ENCODE measurements at regions not wholly inside any gene's neighbourhood (a gene's known extent, or its start where the extent isn't known, plus 50 kb on each side); places are given as distances from the start of the nearest gene placed in this dataset.

DNA sequence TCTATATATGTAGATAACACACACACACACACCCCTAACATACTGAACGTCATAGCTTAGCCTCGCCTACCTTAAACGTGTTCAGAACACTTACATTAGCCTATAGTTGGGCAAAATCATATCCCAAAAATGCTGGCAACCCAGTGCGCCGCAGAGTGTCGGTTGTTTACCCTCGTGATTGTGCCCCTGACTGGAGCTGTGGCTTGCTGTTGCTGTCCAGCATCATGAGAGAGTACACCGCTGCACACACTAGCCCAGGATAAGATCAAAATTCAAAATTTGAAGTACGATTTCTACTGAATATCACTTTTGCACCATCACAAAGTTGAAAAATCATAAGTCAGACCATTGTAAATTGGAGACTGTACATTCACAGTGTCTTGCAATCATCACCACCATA is 73.1 kb upstream of the COG2 start:
- no peak for ATAC-seq
- no peak for TF ChIP-seq ZNF70 (CRISPR knock-in tag; IDR thresholded peaks at IDR 0.05)
- TF ChIP-seq, protein P1, sequence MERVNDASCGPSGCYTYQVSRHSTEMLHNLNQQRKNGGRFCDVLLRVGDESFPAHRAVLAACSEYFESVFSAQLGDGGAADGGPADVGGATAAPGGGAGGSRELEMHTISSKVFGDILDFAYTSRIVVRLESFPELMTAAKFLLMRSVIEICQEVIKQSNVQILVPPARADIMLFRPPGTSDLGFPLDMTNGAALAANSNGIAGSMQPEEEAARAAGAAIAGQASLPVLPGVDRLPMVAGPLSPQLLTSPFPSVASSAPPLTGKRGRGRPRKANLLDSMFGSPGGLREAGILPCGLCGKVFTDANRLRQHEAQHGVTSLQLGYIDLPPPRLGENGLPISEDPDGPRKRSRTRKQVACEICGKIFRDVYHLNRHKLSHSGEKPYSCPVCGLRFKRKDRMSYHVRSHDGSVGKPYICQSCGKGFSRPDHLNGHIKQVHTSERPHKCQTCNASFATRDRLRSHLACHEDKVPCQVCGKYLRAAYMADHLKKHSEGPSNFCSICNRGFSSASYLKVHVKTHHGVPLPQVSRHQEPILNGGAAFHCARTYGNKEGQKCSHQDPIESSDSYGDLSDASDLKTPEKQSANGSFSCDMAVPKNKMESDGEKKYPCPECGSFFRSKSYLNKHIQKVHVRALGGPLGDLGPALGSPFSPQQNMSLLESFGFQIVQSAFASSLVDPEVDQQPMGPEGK (CRISPR knock-in tag; IDR thresholded peaks at IDR 0.05; ENCODE audit: borderline replicate concordance): no peak
- no peak for TF ChIP-seq ZNF8 (CRISPR knock-in tag; IDR thresholded peaks at IDR 0.05)
- TF ChIP-seq TCF4 (CRISPR knock-in tag; IDR thresholded peaks at IDR 0.05; ENCODE audit: borderline replicate concordance): no peak
- TF ChIP-seq ZNF565 (CRISPR knock-in tag; conservative IDR thresholded peaks at IDR 0.05; ENCODE audit: low read depth): no peak
- TF ChIP-seq TOX (CRISPR knock-in tag; IDR thresholded peaks at IDR 0.05; ENCODE audit: borderline replicate concordance): no peak
- TF ChIP-seq SNAI2 (CRISPR knock-in tag; IDR thresholded peaks at IDR 0.05): no peak
- TF ChIP-seq CREB5 (CRISPR knock-in tag; IDR thresholded peaks at IDR 0.05; ENCODE audit: low read depth): no peak
- TF ChIP-seq CSDC2 (CRISPR knock-in tag; IDR thresholded peaks at IDR 0.05): no peak
- TF ChIP-seq BACH2 (CRISPR knock-in tag; IDR thresholded peaks at IDR 0.05; ENCODE audit: borderline replicate concordance): no peak
- TF ChIP-seq ZFP30 (CRISPR knock-in tag; IDR thresholded peaks at IDR 0.05): no peak
- no peak for TF ChIP-seq ARNTL (CRISPR knock-in tag; IDR thresholded peaks at IDR 0.05; ENCODE audit: borderline replicate concordance, low read depth)
- no peak for TF ChIP-seq RARB (CRISPR knock-in tag; IDR thresholded peaks at IDR 0.05)

DNA sequence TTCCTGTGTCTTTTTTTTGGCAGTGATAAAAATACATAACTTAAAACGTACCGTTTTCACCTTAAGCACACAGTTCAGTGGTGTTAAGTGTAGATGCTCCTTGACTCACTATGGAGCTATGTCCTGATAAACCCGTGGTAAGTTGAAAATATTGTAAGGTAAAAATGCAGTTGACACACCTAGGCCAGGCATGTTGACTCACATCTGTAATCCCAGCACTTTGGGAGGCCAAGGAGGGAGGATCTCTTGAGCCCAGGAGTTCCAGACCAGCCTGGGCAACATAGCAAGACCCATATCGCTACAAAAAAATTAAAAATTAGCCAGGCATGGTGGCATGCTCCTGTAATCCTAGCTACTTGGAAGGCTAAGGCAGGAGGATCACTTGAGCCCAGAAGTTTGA is 73.6 kb upstream of the COG2 start:
- ATAC-seq: no peak

GRCh38 chr1:230568008-230568407 is 74.3 kb upstream of the COG2 start:
- TF ChIP-seq CSDC2 (CRISPR knock-in tag; IDR thresholded peaks at IDR 0.05): no peak
- no peak for TF ChIP-seq TOX (CRISPR knock-in tag; IDR thresholded peaks at IDR 0.05; ENCODE audit: borderline replicate concordance)
- TF ChIP-seq TCF4 (CRISPR knock-in tag; IDR thresholded peaks at IDR 0.05; ENCODE audit: borderline replicate concordance): no peak
- ATAC-seq: no peak

More for the DNA sequence above, 73.6 kb upstream of the COG2 start:
- TF ChIP-seq PPARA (CRISPR knock-in tag; IDR thresholded peaks at IDR 0.05; ENCODE audit: borderline replicate concordance) (no peak), BACH2 (CRISPR knock-in tag; IDR thresholded peaks at IDR 0.05; ENCODE audit: borderline replicate concordance) (no peak), TCF4 (CRISPR knock-in tag; IDR thresholded peaks at IDR 0.05; ENCODE audit: borderline replicate concordance) (no peak), ZNF565 (CRISPR knock-in tag; conservative IDR thresholded peaks at IDR 0.05; ENCODE audit: low read depth) (no peak), ZFP30 (CRISPR knock-in tag; IDR thresholded peaks at IDR 0.05) (no peak), OSR1 (CRISPR knock-in tag; IDR thresholded peaks at IDR 0.05) (no peak), SNAI2 (CRISPR knock-in tag; IDR thresholded peaks at IDR 0.05) (no peak), GLIS3 (CRISPR knock-in tag; IDR thresholded peaks at IDR 0.05) (no peak), CREB5 (CRISPR knock-in tag; IDR thresholded peaks at IDR 0.05; ENCODE audit: low read depth) (no peak)

- ATAC-seq: no peak
- TF ChIP-seq ZC3H10 (CRISPR knock-in tag; IDR thresholded peaks at IDR 0.05) (no peak), ESRRG (CRISPR knock-in tag; IDR thresholded peaks at IDR 0.05) (no peak), ZNF565 (CRISPR knock-in tag; conservative IDR thresholded peaks at IDR 0.05; ENCODE audit: low read depth) (no peak), TSHZ2 (CRISPR knock-in tag; IDR thresholded peaks at IDR 0.05) (no peak), PPARA (CRISPR knock-in tag; IDR thresholded peaks at IDR 0.05; ENCODE audit: borderline replicate concordance) (no peak), CSRNP3 (CRISPR knock-in tag; IDR thresholded peaks at IDR 0.05) (no peak), ZNF8 (CRISPR knock-in tag; IDR thresholded peaks at IDR 0.05) (no peak), POU6F1 (CRISPR knock-in tag; IDR thresholded peaks at IDR 0.05; ENCODE audit: borderline replicate concordance, low read depth) (no peak), SNAI2 (CRISPR knock-in tag; IDR thresholded peaks at IDR 0.05) (no peak), ZNF70 (CRISPR knock-in tag; IDR thresholded peaks at IDR 0.05) (no peak), ZFP3 (CRISPR knock-in tag; IDR thresholded peaks at IDR 0.05) (no peak), TOX (CRISPR knock-in tag; IDR thresholded peaks at IDR 0.05; ENCODE audit: borderline replicate concordance) (no peak), CSDC2 (CRISPR knock-in tag; IDR thresholded peaks at IDR 0.05) (no peak), GLIS3 (CRISPR knock-in tag; IDR thresholded peaks at IDR 0.05) (no peak)
- TF ChIP-seq, protein P1 (CRISPR knock-in tag; IDR thresholded peaks at IDR 0.05; ENCODE audit: borderline replicate concordance): no peak
Measured at GRCh38 chr1:230567221-230567575, 75.1 kb upstream of the COG2 start.
